ENCODE measurements at regions not wholly inside any gene's neighbourhood (a gene's known extent, or its start where the extent isn't known, plus 50 kb on each side); places are given as distances from the start of the nearest gene placed in this dataset.

- TF ChIP-seq, protein P1, sequence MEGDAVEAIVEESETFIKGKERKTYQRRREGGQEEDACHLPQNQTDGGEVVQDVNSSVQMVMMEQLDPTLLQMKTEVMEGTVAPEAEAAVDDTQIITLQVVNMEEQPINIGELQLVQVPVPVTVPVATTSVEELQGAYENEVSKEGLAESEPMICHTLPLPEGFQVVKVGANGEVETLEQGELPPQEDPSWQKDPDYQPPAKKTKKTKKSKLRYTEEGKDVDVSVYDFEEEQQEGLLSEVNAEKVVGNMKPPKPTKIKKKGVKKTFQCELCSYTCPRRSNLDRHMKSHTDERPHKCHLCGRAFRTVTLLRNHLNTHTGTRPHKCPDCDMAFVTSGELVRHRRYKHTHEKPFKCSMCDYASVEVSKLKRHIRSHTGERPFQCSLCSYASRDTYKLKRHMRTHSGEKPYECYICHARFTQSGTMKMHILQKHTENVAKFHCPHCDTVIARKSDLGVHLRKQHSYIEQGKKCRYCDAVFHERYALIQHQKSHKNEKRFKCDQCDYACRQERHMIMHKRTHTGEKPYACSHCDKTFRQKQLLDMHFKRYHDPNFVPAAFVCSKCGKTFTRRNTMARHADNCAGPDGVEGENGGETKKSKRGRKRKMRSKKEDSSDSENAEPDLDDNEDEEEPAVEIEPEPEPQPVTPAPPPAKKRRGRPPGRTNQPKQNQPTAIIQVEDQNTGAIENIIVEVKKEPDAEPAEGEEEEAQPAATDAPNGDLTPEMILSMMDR (IDR thresholded peaks at IDR 0.05; ENCODE audit: low read length, missing control alignments) = no peak
- DNase-seq (ENCODE audit: low read depth) = no peak
- no peak overlapping the region for H3K4me3 ChIP-seq (replicated peaks; ENCODE audit: low read depth, low read length)
Observed at GRCh38 chr12:118590406-118591150, 214.2 kb downstream of the SUDS3 start.

DNA sequence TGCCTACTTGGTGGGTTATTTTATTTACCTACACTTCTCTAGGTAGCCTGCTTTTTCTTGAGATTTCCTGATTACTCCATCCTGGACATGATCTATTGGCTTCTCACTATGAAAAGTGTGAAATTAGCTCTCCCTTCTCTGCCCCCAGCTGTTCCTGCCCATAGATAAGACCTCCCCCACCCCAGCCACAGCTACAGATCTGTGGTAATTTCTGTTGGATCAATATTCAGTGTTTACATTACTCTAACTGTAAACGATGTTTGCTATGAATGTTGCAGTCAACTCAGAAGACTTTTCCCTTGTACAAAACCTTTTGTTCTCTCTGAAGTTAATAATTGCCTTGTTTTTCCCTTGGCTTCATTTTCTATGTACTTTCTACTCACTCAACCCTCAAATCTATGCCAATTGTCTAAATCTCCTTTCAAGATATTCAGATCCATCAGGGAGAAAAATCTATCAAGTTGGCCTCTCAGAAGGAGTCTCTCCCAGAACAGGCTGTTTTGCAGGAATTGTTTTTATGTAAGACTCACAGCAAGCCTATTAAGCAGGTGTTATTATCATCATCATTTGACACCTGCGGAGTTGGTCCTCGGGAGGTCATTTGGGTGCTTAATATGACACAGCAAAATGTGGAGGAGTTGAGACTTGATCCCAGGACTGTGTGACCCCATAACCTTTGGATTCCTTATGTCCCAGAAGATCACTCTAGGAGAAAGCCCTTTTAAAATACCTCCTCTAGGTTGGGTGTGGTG lies 227.4 kb downstream of the SUDS3 start:
- no peak overlapping the region for H3K4me3 ChIP-seq (replicated peaks; ENCODE audit: low read depth, low read length)
- TF ChIP-seq, protein P1 (IDR thresholded peaks at IDR 0.05; ENCODE audit: low read length, missing control alignments) = no peak
- DNase-seq (ENCODE audit: low read depth) = no peak

DNA sequence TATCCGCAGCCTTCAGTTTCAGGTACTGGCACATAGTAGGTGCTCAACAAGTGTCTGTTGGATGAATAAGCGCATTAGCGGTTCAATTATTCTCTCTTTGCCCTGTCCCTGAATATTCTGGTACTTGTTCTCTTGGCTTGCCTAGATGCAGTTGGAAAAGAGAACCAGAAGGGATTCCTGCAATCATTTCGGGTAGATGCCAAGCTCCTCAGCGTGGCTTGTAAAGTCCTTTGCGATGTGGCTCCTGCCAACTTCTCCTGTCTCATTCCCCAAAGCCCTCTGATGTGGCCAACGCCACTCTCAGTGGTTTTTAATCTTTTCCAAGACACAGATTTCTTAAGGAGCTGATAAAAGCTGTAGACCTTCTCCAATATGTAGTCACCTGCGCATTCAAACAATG lies 230.3 kb downstream of the SUDS3 start:
- H3K4me3 ChIP-seq (replicated peaks; ENCODE audit: low read depth, low read length) = no peak overlapping the region
- no peak for DNase-seq (ENCODE audit: low read depth)
- TF ChIP-seq, protein P1 (IDR thresholded peaks at IDR 0.05; ENCODE audit: low read length, missing control alignments) = no peak

- DNase-seq (ENCODE audit: low read depth) = no peak
- H3K4me3 ChIP-seq (replicated peaks; ENCODE audit: low read depth, low read length) = no peak overlapping the region
- TF ChIP-seq, protein P1 (IDR thresholded peaks at IDR 0.05; ENCODE audit: low read length, missing control alignments) = no peak
Observed at GRCh38 chr12:118607831-118608230, 231.5 kb downstream of the SUDS3 start.

- TF ChIP-seq, protein P1 (IDR thresholded peaks at IDR 0.05; ENCODE audit: low read length, missing control alignments) = no peak
- H3K4me3 ChIP-seq (replicated peaks; ENCODE audit: low read depth, low read length) = no peak overlapping the region
- no peak for DNase-seq (ENCODE audit: low read depth)
Observed at GRCh38 chr12:118608770-118609344, 232.5 kb downstream of the SUDS3 start.

GRCh38 chr12:118611295-118611694 lies 234.9 kb downstream of the SUDS3 start:
- no peak overlapping the region for H3K4me3 ChIP-seq (replicated peaks; ENCODE audit: low read depth, low read length)
- no peak for DNase-seq (ENCODE audit: low read depth)
- TF ChIP-seq, protein P1 (IDR thresholded peaks at IDR 0.05; ENCODE audit: low read length, missing control alignments) = no peak

All from fibroblast of pulmonary artery (primary cell).